ENCODE measurements at regions not wholly inside any gene's neighbourhood (a gene's known extent, or its start where the extent isn't known, plus 50 kb on each side); places are given as distances from the start of the nearest gene placed in this dataset.

- TF ChIP-seq, protein P1, sequence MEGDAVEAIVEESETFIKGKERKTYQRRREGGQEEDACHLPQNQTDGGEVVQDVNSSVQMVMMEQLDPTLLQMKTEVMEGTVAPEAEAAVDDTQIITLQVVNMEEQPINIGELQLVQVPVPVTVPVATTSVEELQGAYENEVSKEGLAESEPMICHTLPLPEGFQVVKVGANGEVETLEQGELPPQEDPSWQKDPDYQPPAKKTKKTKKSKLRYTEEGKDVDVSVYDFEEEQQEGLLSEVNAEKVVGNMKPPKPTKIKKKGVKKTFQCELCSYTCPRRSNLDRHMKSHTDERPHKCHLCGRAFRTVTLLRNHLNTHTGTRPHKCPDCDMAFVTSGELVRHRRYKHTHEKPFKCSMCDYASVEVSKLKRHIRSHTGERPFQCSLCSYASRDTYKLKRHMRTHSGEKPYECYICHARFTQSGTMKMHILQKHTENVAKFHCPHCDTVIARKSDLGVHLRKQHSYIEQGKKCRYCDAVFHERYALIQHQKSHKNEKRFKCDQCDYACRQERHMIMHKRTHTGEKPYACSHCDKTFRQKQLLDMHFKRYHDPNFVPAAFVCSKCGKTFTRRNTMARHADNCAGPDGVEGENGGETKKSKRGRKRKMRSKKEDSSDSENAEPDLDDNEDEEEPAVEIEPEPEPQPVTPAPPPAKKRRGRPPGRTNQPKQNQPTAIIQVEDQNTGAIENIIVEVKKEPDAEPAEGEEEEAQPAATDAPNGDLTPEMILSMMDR (IDR thresholded peaks at IDR 0.05 in 8 of 11, conservative IDR thresholded peaks at IDR 0.05 in 3 of 11) = no peak
- no peak for TF ChIP-seq POLR2A (IDR thresholded peaks at IDR 0.05)
These were observed 135.3 kb downstream of the RTP5 start for GRCh38 chr2:242004902-242005230.
